ENCODE measurements at regions not wholly inside any gene's neighbourhood (a gene's known extent, or its start where the extent isn't known, plus 50 kb on each side); places are given as distances from the start of the nearest gene placed in this dataset.
A peak's percentile ranks its signal among the peaks of the same experiment; 100 is the strongest.

GRCh38 chr1:78722947-78723346 is 73.3 kb downstream of the IFI44 start:
- intact Hi-C loops (cut with micrococcal nuclease; ENCODE audit: unreplicated experiment) = no loop called here
- BruUV-seq (replicated peaks) = no TSS peak
- TF ChIP-seq EZH2 (IDR thresholded peaks at IDR 0.05; ENCODE audit: low read depth) (no peak), CTCF (conservative IDR thresholded peaks at IDR 0.05) (no peak)
- Histone ChIP-seq H3K9me3 (ENCODE audit: insufficient read depth, low read depth) (no peaks in the 10 kb centered on the region), H3F3A (ENCODE audit: insufficient read depth, low read depth) (no peaks in the 10 kb centered on the region), H3K27me3 (ENCODE audit: insufficient read depth, low read depth) (no peaks in the 10 kb centered on the region), H3K4me2 (no peak overlapping the region), H3K9me2 (ENCODE audit: insufficient read depth) (no peaks in the 10 kb centered on the region), H3K79me2 (ENCODE audit: low read depth) (no peaks in the 10 kb centered on the region), H4K20me1 (ENCODE audit: insufficient read depth) (no peaks in the 10 kb centered on the region), H3K27ac (no peak overlapping the region), H3K4me1 (replicated peaks; ENCODE audit: insufficient read depth) (no peaks in the 10 kb centered on the region), H3K4me3 (no peak overlapping the region), H3K36me3 (ENCODE audit: low read depth) (no peaks in the 10 kb centered on the region), H2AFZ (no peak overlapping the region)
- no peak for DNase-seq
- ChIA-PET CTCF (no interaction called here), POLR2A (ENCODE audit: unreplicated experiment) (no interaction called here)

GRCh38 chr1:78726686-78727085 is 77.1 kb downstream of the IFI44 start:
- intact Hi-C loops (cut with micrococcal nuclease; ENCODE audit: unreplicated experiment) = no loop called here
- no peak for DNase-seq
- no peaks in the 10 kb centered on the region for H3K79me2 ChIP-seq (ENCODE audit: low read depth)
- H2AFZ ChIP-seq = no peak overlapping the region
- POLR2A ChIA-PET (ENCODE audit: unreplicated experiment) = no interaction called here
- no peak for TF ChIP-seq EZH2 (IDR thresholded peaks at IDR 0.05; ENCODE audit: low read depth)
- TF ChIP-seq CTCF (conservative IDR thresholded peaks at IDR 0.05) = no peak
- no peak overlapping the region for H3K4me2 ChIP-seq
- H3K4me3 ChIP-seq = no peak overlapping the region
- H3K9me3 ChIP-seq (ENCODE audit: insufficient read depth, low read depth) = no peaks in the 10 kb centered on the region
- no peaks in the 10 kb centered on the region for H3K36me3 ChIP-seq (ENCODE audit: low read depth)
- BruUV-seq (replicated peaks) = no TSS peak
- H3K4me1 ChIP-seq (replicated peaks; ENCODE audit: insufficient read depth) = no peaks in the 10 kb centered on the region
- no peaks in the 10 kb centered on the region for H3F3A ChIP-seq (ENCODE audit: insufficient read depth, low read depth)
- CTCF ChIA-PET = no interaction called here
- H3K27ac ChIP-seq = no peak overlapping the region
- no peaks in the 10 kb centered on the region for H3K27me3 ChIP-seq (ENCODE audit: insufficient read depth, low read depth)
- H4K20me1 ChIP-seq (ENCODE audit: insufficient read depth) = no peaks in the 10 kb centered on the region
- no peaks in the 10 kb centered on the region for H3K9me2 ChIP-seq (ENCODE audit: insufficient read depth)

- no peaks in the 10 kb centered on the region for H3K27me3 ChIP-seq (ENCODE audit: insufficient read depth, low read depth)
- no peak for TF ChIP-seq CTCF (conservative IDR thresholded peaks at IDR 0.05)
- TF ChIP-seq EZH2 (IDR thresholded peaks at IDR 0.05; ENCODE audit: low read depth) = no peak
- no peaks in the 10 kb centered on the region for H3K79me2 ChIP-seq (ENCODE audit: low read depth)
- H3K27ac ChIP-seq = no peak overlapping the region
- intact Hi-C loops (cut with micrococcal nuclease; ENCODE audit: unreplicated experiment) = no loop called here
- no peak for DNase-seq
- no peak overlapping the region for H3K4me3 ChIP-seq
- CTCF ChIA-PET = no interaction called here
- H3K36me3 ChIP-seq (ENCODE audit: low read depth) = no peaks in the 10 kb centered on the region
- no peaks in the 10 kb centered on the region for H3F3A ChIP-seq (ENCODE audit: insufficient read depth, low read depth)
- peak overlapping the region; percentile 37; the same call in 1 of the 2 replicates for H2AFZ ChIP-seq
- no peaks in the 10 kb centered on the region; the same call in 1 of the 2 replicates for H3K9me3 ChIP-seq (ENCODE audit: insufficient read depth, low read depth)
- no peaks in the 10 kb centered on the region for H3K9me2 ChIP-seq (ENCODE audit: insufficient read depth)
- H3K4me1 ChIP-seq (replicated peaks; ENCODE audit: insufficient read depth) = no peaks in the 10 kb centered on the region
- H3K4me2 ChIP-seq = no peak overlapping the region
- H4K20me1 ChIP-seq (ENCODE audit: insufficient read depth) = no peaks in the 10 kb centered on the region
- POLR2A ChIA-PET (ENCODE audit: unreplicated experiment) = no interaction called here
- no TSS peak for BruUV-seq (replicated peaks)
These were observed 78.7 kb downstream of the IFI44 start for GRCh38 chr1:78728359-78728758.
